DND-41 (cell line): ENCODE measurements at regions not wholly inside any gene's neighbourhood (a gene's known extent, or its start where the extent isn't known, plus 50 kb on each side); places are given as distances from the start of the nearest gene placed in this dataset.

Source experiments
- ATAC-seq: fragments of 200-7000 bp; cut with Tn5 transposase; 3 replicates; pipeline ENCODE4 v1.9.1; 2021; ENCODE audit warnings: low read depth; ENCODE audit not compliant: insufficient read depth
- DNase-seq: peaks from one replicate; pipeline ENCODE4 v3.0.0-alpha.2; 2020
- H2AFZ ChIP-seq: 2 replicates; pipeline ENCODE4 v1.6.0; 2012; ENCODE audit warnings: low read depth, low read length
- H3K27ac ChIP-seq: 2 replicates; pipeline ENCODE4 v1.5.1; 2012; ENCODE audit warnings: low read length, inconsistent platforms
- H3K27me3 ChIP-seq: fragments of 200-600 bp; sonication (generic); 2 replicates; pipeline ENCODE4 v1.6.0; 2012; ENCODE audit warnings: low read length, mild to moderate bottlenecking, inconsistent platforms; ENCODE audit not compliant: insufficient read depth, poor library complexity
- H3K36me3 ChIP-seq: 2 replicates; pipeline ENCODE4 v1.5.1; 2012; ENCODE audit warnings: low read length, inconsistent platforms; ENCODE audit not compliant: insufficient read depth
- H3K4me1 ChIP-seq: 2 replicates; pipeline ENCODE4 v1.5.1; 2012; ENCODE audit warnings: mild to moderate bottlenecking, low read length; ENCODE audit not compliant: insufficient read depth
- H3K4me2 ChIP-seq: 2 replicates; pipeline ENCODE4 v1.6.0; 2012; ENCODE audit warnings: mild to moderate bottlenecking, moderate library complexity, low read length, inconsistent platforms; ENCODE audit not compliant: insufficient read depth
- H3K4me3 ChIP-seq, 2 experiments: fragments of 200-600 bp in 1 of 2; shearing (Covaris generic) in 1 of 2; 2 replicates each; pipeline ENCODE4 v1.5.1; 2012 to 2016; ENCODE audit warnings: inconsistent platforms in 2 of 2, low read length in 2 of 2, mild to moderate bottlenecking in 2 of 2, low read depth in 1 of 2, moderate library complexity in 1 of 2
- H3K79me2 ChIP-seq: 2 replicates; pipeline ENCODE4 v1.6.0; 2012; ENCODE audit warnings: low read length, inconsistent platforms; ENCODE audit not compliant: insufficient read depth
- H3K9ac ChIP-seq: 2 replicates; pipeline ENCODE4 v1.6.0; 2012; ENCODE audit warnings: low read depth, mild to moderate bottlenecking, inconsistent platforms, low read length, moderate library complexity
- H3K9me3 ChIP-seq: 2 replicates; pipeline ENCODE4 v1.5.1; 2012; ENCODE audit warnings: low read length, moderate library complexity, mild to moderate bottlenecking, inconsistent platforms; ENCODE audit not compliant: insufficient read depth, severe bottlenecking
- H4K20me1 ChIP-seq: 2 replicates; pipeline ENCODE4 v1.6.0; 2012; ENCODE audit warnings: low read length; ENCODE audit not compliant: insufficient read depth
- CTCF ChIP-seq: IDR thresholded peaks from 2 replicates; pipeline ENCODE4 v1.5.1; 2012; ENCODE audit warnings: borderline replicate concordance, low read length, moderate library complexity, mild to moderate bottlenecking; ENCODE audit not compliant: poor library complexity, severe bottlenecking; ENCODE audit errors: extremely low read depth
- EZH2 ChIP-seq: IDR thresholded peaks from 3 replicates; pipeline ENCODE4 v1.6.1; 2012; ENCODE audit warnings: borderline replicate concordance, low read depth, mild to moderate bottlenecking, moderate library complexity, low read length, inconsistent platforms; ENCODE audit not compliant: severe bottlenecking

DNA sequence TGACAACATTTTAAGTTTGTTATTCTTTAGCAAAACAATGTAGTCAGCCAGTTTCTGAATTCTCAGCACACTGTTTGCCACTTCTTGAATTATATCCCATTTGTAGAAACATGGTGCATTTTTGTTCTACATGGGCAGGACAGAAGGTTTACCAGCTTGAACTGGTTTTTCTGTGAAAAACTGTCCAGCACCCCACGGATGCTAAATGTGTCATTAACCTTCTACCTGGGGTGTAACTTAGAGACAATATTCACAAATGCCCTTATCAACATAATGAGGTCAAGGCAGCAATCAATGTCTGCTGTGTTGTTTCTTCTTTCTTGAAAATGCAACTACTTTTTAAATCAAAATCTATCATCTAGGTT, 702.6 kb downstream of the CENPC start:
- no peak for DNase-seq
- Histone ChIP-seq H4K20me1 (no peaks in the 10 kb centered on the region), H3K27ac (no peak overlapping the region), H3K79me2 (no peaks in the 10 kb centered on the region), H3K4me2 (no peak overlapping the region), H3K4me3 (no peak overlapping the region), H3K4me1 (no peaks in the 10 kb centered on the region), H3K36me3 (no peaks in the 10 kb centered on the region), H2AFZ (no peak overlapping the region), H3K27me3 (no peaks in the 10 kb centered on the region), H3K9ac (no peak overlapping the region), H3K9me3 (peaks cover 2% of the 10 kb centered on the region)
- ATAC-seq, result no peak
- no peak for TF ChIP-seq CTCF
- no peak for TF ChIP-seq EZH2

DNA sequence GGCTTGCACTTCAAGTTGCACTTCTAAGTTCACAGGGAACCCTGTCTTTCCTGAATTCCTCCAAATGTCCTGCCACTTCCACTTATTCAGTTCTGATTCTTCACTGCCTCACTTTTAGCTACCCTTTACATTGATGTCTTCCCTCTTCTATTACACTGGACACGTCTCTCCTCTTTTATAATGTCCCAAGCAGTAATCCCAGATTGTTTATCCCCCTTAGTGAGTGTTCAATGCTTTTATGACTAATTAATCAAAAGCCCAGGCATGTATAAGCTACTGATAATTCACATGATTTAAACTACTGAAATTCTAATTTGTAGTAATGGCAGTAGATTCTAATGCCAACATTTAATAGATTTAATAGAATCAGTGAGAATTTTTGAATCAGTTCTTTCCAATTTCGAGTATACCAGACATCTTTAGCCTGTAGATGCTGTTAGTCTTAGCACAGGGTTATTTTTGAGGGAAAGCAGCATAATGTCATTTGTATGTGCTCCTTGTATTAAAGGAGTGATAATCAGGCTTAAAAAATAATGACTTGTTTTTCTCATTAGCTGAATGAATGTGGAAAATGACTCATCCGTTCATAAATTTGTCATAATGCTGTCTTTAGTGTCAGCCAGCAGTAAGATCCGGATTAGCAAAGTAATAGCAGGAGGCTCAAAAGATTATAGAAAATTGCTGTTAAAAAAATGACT, 703.1 kb downstream of the CENPC start:
- peaks cover 2% of the 10 kb centered on the region for H3K9me3 ChIP-seq
- H4K20me1 ChIP-seq, result no peaks in the 10 kb centered on the region
- no peak overlapping the region for H3K9ac ChIP-seq
- H3K36me3 ChIP-seq, result no peaks in the 10 kb centered on the region
- H3K27ac ChIP-seq, result no peak overlapping the region
- no peak for ATAC-seq
- no peak overlapping the region for H3K4me2 ChIP-seq
- H2AFZ ChIP-seq, result no peak overlapping the region
- TF ChIP-seq EZH2 (no peak), CTCF (no peak)
- H3K4me1 ChIP-seq, result no peaks in the 10 kb centered on the region
- H3K4me3 ChIP-seq, result no peak overlapping the region
- no peak for DNase-seq
- H3K27me3 ChIP-seq, result no peaks in the 10 kb centered on the region
- H3K79me2 ChIP-seq, result no peaks in the 10 kb centered on the region

GRCh38 chr4:66840178-66840577, 705.1 kb downstream of the CENPC start:
- DNase-seq (no peak), ATAC-seq (no peak)
- Histone ChIP-seq H2AFZ (no peak overlapping the region), H3K9me3 (peaks cover 2% of the 10 kb centered on the region), H3K36me3 (no peaks in the 10 kb centered on the region), H3K4me2 (no peak overlapping the region), H4K20me1 (no peaks in the 10 kb centered on the region), H3K79me2 (no peaks in the 10 kb centered on the region), H3K4me3 (no peak overlapping the region), H3K27me3 (no peaks in the 10 kb centered on the region), H3K4me1 (no peaks in the 10 kb centered on the region), H3K9ac (no peak overlapping the region), H3K27ac (no peak overlapping the region)
- no peak for TF ChIP-seq EZH2
- no peak for TF ChIP-seq CTCF
